ENCODE measurements at regions not wholly inside any gene's neighbourhood (a gene's known extent, or its start where the extent isn't known, plus 50 kb on each side); places are given as distances from the start of the nearest gene placed in this dataset.

GRCh38 chr2:167369083-167369482 is 480.8 kb downstream of the XIRP2 start:
- no peak overlapping the region for H3K4me3 ChIP-seq (ENCODE audit: low read depth in 2 of 2, low read length in 2 of 2)
- in situ Hi-C loops (cut with HindIII; ENCODE audit: low pct_unique_long_range_greater_than_20kb, low sequenced_read_pairs), result no loop called here
- DNase-seq (ENCODE audit: low read depth, low spot score) (no peak), ATAC-seq (no peak)
- H3K27ac ChIP-seq (ENCODE audit: low read length), result no peak overlapping the region
- CTCF ChIA-PET, result no interaction called here
- no TSS peak for BruUV-seq (replicated peaks)
- no peaks in the 10 kb centered on the region for H3K27me3 ChIP-seq (ENCODE audit: control insufficient read depth, insufficient read depth, low read length)
- no peak for TF ChIP-seq TCF7L2 (IDR thresholded peaks at IDR 0.05; ENCODE audit: low read depth, low read length)
- TF ChIP-seq CTCF (IDR thresholded peaks at IDR 0.05), result no peak
- TF ChIP-seq REST (IDR thresholded peaks at IDR 0.05; ENCODE audit: insufficient read depth in 1 of 2, low read depth in 2 of 2, low read length in 1 of 2), result no peak
- TF ChIP-seq SIN3A (IDR thresholded peaks at IDR 0.05; ENCODE audit: borderline replicate concordance, insufficient read depth, low read depth, low read length), result no peak
- no peaks in the 10 kb centered on the region for H3K9me3 ChIP-seq (ENCODE audit: control insufficient read depth, insufficient read depth, low read depth, low read length)
- intact Hi-C loops (cut with micrococcal nuclease; ENCODE audit: unreplicated experiment), result no loop called here
- POLR2A ChIA-PET, result no interaction called here
- H3K36me3 ChIP-seq (ENCODE audit: control insufficient read depth, insufficient read depth, low read length), result no peaks in the 10 kb centered on the region
- H3K4me1 ChIP-seq (ENCODE audit: control insufficient read depth, insufficient read depth, low read length), result no peaks in the 10 kb centered on the region

- no peaks in the 10 kb centered on the region for H3K9me3 ChIP-seq (ENCODE audit: control insufficient read depth, insufficient read depth, low read depth, low read length)
- BruUV-seq (replicated peaks), result no TSS peak
- no peak overlapping the region for H3K27ac ChIP-seq (ENCODE audit: low read length)
- no peak overlapping the region for H3K4me3 ChIP-seq (ENCODE audit: low read depth in 2 of 2, low read length in 2 of 2)
- in situ Hi-C loops (cut with HindIII; ENCODE audit: low pct_unique_long_range_greater_than_20kb, low sequenced_read_pairs), result no loop called here
- no peaks in the 10 kb centered on the region for H3K27me3 ChIP-seq (ENCODE audit: control insufficient read depth, insufficient read depth, low read length)
- POLR2A ChIA-PET, result no interaction called here
- ATAC-seq (no peak), DNase-seq (ENCODE audit: low read depth, low spot score) (no peak)
- TF ChIP-seq REST (IDR thresholded peaks at IDR 0.05; ENCODE audit: insufficient read depth in 1 of 2, low read depth in 2 of 2, low read length in 1 of 2) (no peak), SIN3A (IDR thresholded peaks at IDR 0.05; ENCODE audit: borderline replicate concordance, insufficient read depth, low read depth, low read length) (no peak), POLR2AphosphoS5 (IDR thresholded peaks at IDR 0.05; ENCODE audit: low read depth, low read length) (no peak), CTCF (IDR thresholded peaks at IDR 0.05) (no peak), TCF7L2 (IDR thresholded peaks at IDR 0.05; ENCODE audit: low read depth, low read length) (no peak)
- no peaks in the 10 kb centered on the region for H3K36me3 ChIP-seq (ENCODE audit: control insufficient read depth, insufficient read depth, low read length)
- H3K4me1 ChIP-seq (ENCODE audit: control insufficient read depth, insufficient read depth, low read length), result no peaks in the 10 kb centered on the region
- intact Hi-C loops (cut with micrococcal nuclease; ENCODE audit: unreplicated experiment), result no loop called here
- CTCF ChIA-PET, result no interaction called here
Measured at GRCh38 chr2:167368371-167368770, 480.1 kb downstream of the XIRP2 start.
